HG03025 (cell line): ENCODE measurements at regions not wholly inside any gene's neighbourhood (a gene's known extent, or its start where the extent isn't known, plus 50 kb on each side); places are given as distances from the start of the nearest gene placed in this dataset.

Source experiments
- ATAC-seq: cut with Tn5 transposase; IDR thresholded peaks from one replicate; pipeline ENCODE4 v1.9.1; 2021; ENCODE audit warnings: mild to moderate bottlenecking, moderate library complexity; ENCODE audit not compliant: unreplicated experiment, low FRiP score

- ATAC-seq: no peak
These were observed 294.8 kb upstream of the MGAT5 start for GRCh38 chr2:133959066-133959465.

- no peak for ATAC-seq
These were observed 287.1 kb upstream of the MGAT5 start for GRCh38 chr2:133966720-133967304.

GRCh38 chr2:133967326-133967725 is 286.5 kb upstream of the MGAT5 start:
- no peak for ATAC-seq

- ATAC-seq: no peak
These were observed 285.4 kb upstream of the MGAT5 start for GRCh38 chr2:133968446-133968845.

- ATAC-seq: no peak
These were observed 283.2 kb upstream of the MGAT5 start for GRCh38 chr2:133970641-133971040.

GRCh38 chr2:133972297-133972696 is 281.6 kb upstream of the MGAT5 start:
- no peak for ATAC-seq

GRCh38 chr2:133972786-133973185 is 281.1 kb upstream of the MGAT5 start:
- ATAC-seq: no peak

- no peak for ATAC-seq
These were observed 279.5 kb upstream of the MGAT5 start for GRCh38 chr2:133974353-133974752.

GRCh38 chr2:133975135-133975534 is 278.7 kb upstream of the MGAT5 start:
- no peak for ATAC-seq

GRCh38 chr2:133975676-133976428 is 278.0 kb upstream of the MGAT5 start:
- ATAC-seq: no peak

GRCh38 chr2:133976659-133977058 is 277.2 kb upstream of the MGAT5 start:
- no peak for ATAC-seq

GRCh38 chr2:133977405-133977804 is 276.5 kb upstream of the MGAT5 start:
- ATAC-seq: no peak

- ATAC-seq: no peak
These were observed 271.6 kb upstream of the MGAT5 start for GRCh38 chr2:133982256-133982655.

- no peak for ATAC-seq
These were observed 268.3 kb upstream of the MGAT5 start for GRCh38 chr2:133985563-133985962.

GRCh38 chr2:133986081-133986837 is 267.6 kb upstream of the MGAT5 start:
- ATAC-seq: no peak

- ATAC-seq: no peak
These were observed 266.7 kb upstream of the MGAT5 start for GRCh38 chr2:133986881-133987795.

- no peak for ATAC-seq
These were observed 265.5 kb upstream of the MGAT5 start for GRCh38 chr2:133988316-133988891.

- ATAC-seq: no peak
These were observed 262.2 kb upstream of the MGAT5 start for GRCh38 chr2:133991606-133992168.

- no peak for ATAC-seq
These were observed 261.4 kb upstream of the MGAT5 start for GRCh38 chr2:133992454-133992853.

- no peak for ATAC-seq
These were observed 260.7 kb upstream of the MGAT5 start for GRCh38 chr2:133993160-133993559.
